Neuronal stem cell (in vitro differentiated cells): ENCODE measurements at regions not wholly inside any gene's neighbourhood (a gene's known extent, or its start where the extent isn't known, plus 50 kb on each side); places are given as distances from the start of the nearest gene placed in this dataset.

Experiments
- DNase-seq: peaks from one replicate; pipeline ENCODE4 v3.0.0-alpha.2; 2013; ENCODE audit warnings: low spot score
- H2AFZ ChIP-seq: one replicate; pipeline ENCODE4 v1.6.1; 2013; ENCODE audit warnings: mild to moderate bottlenecking, low read length, inconsistent platforms
- H2AK5ac ChIP-seq: 2 replicates; pipeline ENCODE4 v1.6.1; 2013; ENCODE audit warnings: low read depth, mild to moderate bottlenecking, inconsistent platforms, low read length, moderate library complexity, mixed read lengths
- H2BK120ac ChIP-seq: 2 replicates; pipeline ENCODE4 v1.6.1; 2013; ENCODE audit warnings: low read depth, mild to moderate bottlenecking, inconsistent platforms, low read length, moderate library complexity, mixed read lengths
- H2BK12ac ChIP-seq: one replicate; pipeline ENCODE4 v1.6.1; 2013; ENCODE audit warnings: low read length, inconsistent platforms
- H2BK15ac ChIP-seq: 2 replicates; pipeline ENCODE4 v1.6.1; 2013; ENCODE audit warnings: mild to moderate bottlenecking, low read length, inconsistent platforms, mixed read lengths
- H2BK5ac ChIP-seq: one replicate; pipeline ENCODE4 v1.6.1; 2013; ENCODE audit warnings: inconsistent platforms, mild to moderate bottlenecking, low read length, moderate library complexity
- H3K14ac ChIP-seq: one replicate; pipeline ENCODE4 v1.6.1; 2013; ENCODE audit warnings: low read length, inconsistent platforms
- H3K18ac ChIP-seq: 2 replicates; pipeline ENCODE4 v1.6.1; 2013; ENCODE audit warnings: low read length, inconsistent platforms
- H3K23ac ChIP-seq: 2 replicates; pipeline ENCODE4 v1.6.1; 2013; ENCODE audit warnings: low read depth, mild to moderate bottlenecking, mixed read lengths, low read length, inconsistent platforms; ENCODE audit not compliant: poor library complexity
- H3K27ac ChIP-seq: replicated peaks from 3 replicates; pipeline ENCODE4 v1.5.1; 2013; ENCODE audit warnings: low read length, inconsistent platforms
- H3K27me3 ChIP-seq, 3 experiments: 2 replicates each; pipeline ENCODE4 v1.6.1; 2013; ENCODE audit warnings: low read length in 3 of 3, mild to moderate bottlenecking in 2 of 3, inconsistent platforms in 1 of 3, low read depth in 1 of 3, mixed read lengths in 1 of 3, moderate library complexity in 1 of 3; ENCODE audit not compliant: control insufficient read depth in 3 of 3, insufficient read depth in 3 of 3
- H3K36me3 ChIP-seq, 2 donors: replicated peaks in 1 of 2; 2 replicates each; pipeline ENCODE4 v1.6.1; 2013; ENCODE audit warnings: low read length in 2 of 2; ENCODE audit not compliant: control insufficient read depth in 2 of 2, insufficient read depth in 2 of 2
- H3K4ac ChIP-seq: 2 replicates; pipeline ENCODE4 v1.6.1; 2013; ENCODE audit warnings: inconsistent platforms, mild to moderate bottlenecking, low read length, moderate library complexity
- H3K4me1 ChIP-seq, 2 donors: 1 replicate in 1 of 2; 2 replicates in 1 of 2; pipeline ENCODE4 v1.6.1; 2013; ENCODE audit warnings: low read length in 2 of 2, low read depth in 1 of 2; ENCODE audit not compliant: control insufficient read depth in 2 of 2, insufficient read depth in 1 of 2
- H3K4me2 ChIP-seq: one replicate; pipeline ENCODE4 v1.6.1; 2013; ENCODE audit warnings: mild to moderate bottlenecking, low read length, inconsistent platforms; ENCODE audit not compliant: insufficient read depth, poor library complexity, severe bottlenecking
- H3K4me3 ChIP-seq, 2 donors: 2 replicates each; pipeline ENCODE4 v1.5.1; 2013; ENCODE audit warnings: low read length in 2 of 2, mild to moderate bottlenecking in 2 of 2, inconsistent platforms in 1 of 2, moderate library complexity in 1 of 2
- H3K79me1 ChIP-seq: one replicate; pipeline ENCODE4 v1.6.1; 2013; ENCODE audit warnings: low read depth, mild to moderate bottlenecking, inconsistent platforms, low read length, moderate library complexity
- H3K9ac ChIP-seq: one replicate; pipeline ENCODE4 v1.6.1; 2013; ENCODE audit warnings: mild to moderate bottlenecking, low read depth, low read length, inconsistent platforms; ENCODE audit not compliant: poor library complexity
- H3K9me3 ChIP-seq, 2 donors: replicated peaks in 1 of 2; 2 replicates each; pipeline versions ENCODE3 to v1.6.1; 2013; ENCODE audit warnings: low read length in 2 of 2, mild to moderate bottlenecking in 2 of 2, inconsistent platforms in 1 of 2, low read depth in 1 of 2, mixed read lengths in 1 of 2, moderate library complexity in 1 of 2; ENCODE audit not compliant: control insufficient read depth in 2 of 2, insufficient read depth in 1 of 2
- H4K8ac ChIP-seq: one replicate; pipeline ENCODE4 v1.6.1; 2013; ENCODE audit warnings: low read depth, mild to moderate bottlenecking, inconsistent platforms, low read length, moderate library complexity
- H4K91ac ChIP-seq: one replicate; pipeline ENCODE4 v1.6.1; 2013; ENCODE audit warnings: low read length, low read depth, mild to moderate bottlenecking, inconsistent platforms; ENCODE audit not compliant: poor library complexity
- WGBS, 2 donors: extraction: QIAGEN DNeasy Blood & Tissue Kit; methylation state at CpG; one replicate each; pipeline ENCODE4 v1.1.7; 2013; ENCODE audit warnings: missing lambda C conversion rate in 2 of 2, mixed read lengths in 1 of 2; ENCODE audit not compliant: insufficient read length in 2 of 2, insufficient replicate concordance in 1 of 2; ENCODE audit errors: extremely low coverage in 2 of 2; 5-methylcytosine and 5-hydroxymethylcytosine counted together

DNA sequence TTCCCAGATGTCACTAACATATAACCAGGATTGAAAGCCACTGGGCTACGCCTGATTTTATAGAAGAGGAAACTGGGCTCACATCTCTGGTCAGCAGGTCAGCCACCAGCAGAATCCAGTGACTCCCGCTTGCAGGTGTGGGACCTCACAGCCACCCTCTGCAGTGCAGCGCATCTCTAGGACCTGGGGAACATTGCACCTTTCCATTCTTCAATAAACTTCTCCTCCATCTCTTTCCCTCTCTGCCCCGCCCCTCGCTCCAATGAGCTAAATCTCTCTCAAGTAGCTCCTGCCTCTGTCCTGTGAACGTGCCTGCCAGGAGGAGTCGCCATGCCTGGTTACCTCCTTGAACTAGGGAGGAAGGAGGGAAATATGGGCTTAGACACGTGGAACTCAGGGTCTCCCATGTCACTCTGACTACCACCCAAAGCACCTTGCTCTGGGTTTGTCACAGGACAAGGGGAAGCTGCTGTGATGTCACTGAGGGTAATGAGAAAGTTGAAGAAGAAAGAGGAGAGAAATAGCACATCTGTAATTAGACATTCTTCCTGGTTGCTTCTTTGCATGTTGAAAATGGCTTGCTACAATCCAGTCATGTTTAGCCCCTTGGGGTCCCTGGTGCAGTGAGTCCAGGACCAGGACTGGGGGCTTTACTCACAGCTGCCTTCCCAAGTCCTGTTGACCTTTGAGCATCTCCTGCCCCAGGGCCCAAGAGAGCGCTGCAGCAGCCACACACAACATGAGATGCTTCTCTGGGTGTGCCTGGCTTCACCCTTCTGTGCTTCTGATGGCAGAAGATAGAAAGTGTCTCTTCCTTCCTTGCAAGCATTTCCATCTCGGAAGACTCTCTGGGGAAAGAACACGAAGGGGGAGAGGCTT, 469.4 kb downstream of the PREX1 start:
- H3K27me3 ChIP-seq, result peaks cover 0 to 3% (median 0%) of the 10 kb centered on the region in 3 experiments
- no peak overlapping the region for H3K9ac ChIP-seq
- no peak overlapping the region for H3K23ac ChIP-seq
- no peaks in the 10 kb centered on the region for H3K79me1 ChIP-seq
- H2AFZ ChIP-seq, result no peak overlapping the region
- no peak overlapping the region for H2BK12ac ChIP-seq
- peaks cover 6% of the 10 kb centered on the region in 2 donors for H3K9me3 ChIP-seq
- no CpG with 5 or more reads among the region's 11 CpGs for WGBS, 2 donors
- no peak overlapping the region for H3K4ac ChIP-seq
- H4K8ac ChIP-seq, result no peak overlapping the region
- DNase-seq, result no peak
- no peak overlapping the region for H3K4me2 ChIP-seq
- H3K4me3 ChIP-seq, result no peak overlapping the region
- no peak overlapping the region for H2BK120ac ChIP-seq
- peaks cover 1 to 3% of the 10 kb centered on the region in 2 donors for H3K4me1 ChIP-seq
- H3K18ac ChIP-seq, result peak overlapping the region; percentile 6
- H3K36me3 ChIP-seq, result no peaks in the 10 kb centered on the region
- no peak overlapping the region for H3K27ac ChIP-seq
- H4K91ac ChIP-seq, result no peak overlapping the region
- H2BK5ac ChIP-seq, result no peak overlapping the region
- H3K14ac ChIP-seq, result no peak overlapping the region
- no peak overlapping the region for H2BK15ac ChIP-seq
- no peak overlapping the region for H2AK5ac ChIP-seq

DNA sequence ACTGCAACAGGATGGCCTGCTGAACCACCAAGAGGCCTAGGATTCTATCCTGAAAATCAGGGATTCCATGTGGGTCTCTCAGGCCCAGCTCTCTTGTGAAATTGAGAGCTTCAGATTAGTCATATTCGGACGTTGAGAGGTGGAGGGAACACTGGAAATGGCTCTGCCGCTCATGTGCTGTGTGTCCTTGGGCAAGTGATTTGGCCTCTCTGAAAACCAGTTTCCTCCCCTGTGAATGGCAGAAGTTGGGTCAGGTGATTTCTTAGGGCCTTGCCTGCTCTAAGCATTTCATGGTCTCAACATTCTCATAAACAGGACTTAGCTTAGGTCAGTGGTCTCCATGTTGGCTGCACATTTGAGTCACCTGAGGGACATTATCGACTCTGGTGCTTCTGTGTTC, 470.1 kb downstream of the PREX1 start:
- Histone ChIP-seq H3K18ac (no peak overlapping the region), H3K27ac (no peak overlapping the region), H2BK15ac (no peak overlapping the region), H3K27me3 (peaks cover 0 to 3% (median under 1%) of the 10 kb centered on the region in 3 experiments), H2AK5ac (no peak overlapping the region), H3K4me2 (no peak overlapping the region), H3K14ac (no peak overlapping the region), H4K91ac (no peak overlapping the region), H3K4me1 (peaks cover 1 to 3% of the 10 kb centered on the region in 2 donors), H3K4ac (no peak overlapping the region), H3K23ac (no peak overlapping the region), H4K8ac (no peak overlapping the region), H3K79me1 (no peaks in the 10 kb centered on the region), H3K36me3 (no peaks in the 10 kb centered on the region), H2BK12ac (no peak overlapping the region), H3K9ac (no peak overlapping the region), H3K9me3 (peaks cover 6% of the 10 kb centered on the region in 2 donors), H3K4me3 (no peak overlapping the region), H2AFZ (no peak overlapping the region), H2BK120ac (no peak overlapping the region), H2BK5ac (no peak overlapping the region)
- WGBS, 2 donors, result no CpG with 5 or more reads among the region's 4 CpGs
- no peak for DNase-seq

DNA sequence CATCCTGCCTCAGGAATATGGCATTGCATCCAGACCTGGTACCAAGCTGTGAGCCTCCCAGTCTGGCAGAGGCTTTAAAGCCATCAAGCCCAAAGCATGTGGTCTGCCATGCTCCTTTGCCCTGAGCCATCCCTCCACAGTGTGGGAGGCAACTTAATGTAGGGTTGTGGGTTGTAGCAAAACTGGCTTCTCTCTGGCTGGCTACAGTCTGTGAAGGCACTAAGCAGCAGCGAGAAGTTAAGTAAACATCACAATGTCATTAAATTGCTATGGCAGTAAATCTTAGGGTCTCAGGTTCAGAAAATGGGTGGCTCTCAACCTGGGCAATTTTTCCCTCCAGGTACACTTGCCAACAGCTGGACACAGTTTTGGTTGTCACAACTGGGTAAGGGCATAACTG, 472.9 kb downstream of the PREX1 start:
- Histone ChIP-seq H2AK5ac (no peak overlapping the region), H2AFZ (no peak overlapping the region), H3K23ac (no peak overlapping the region), H2BK15ac (no peak overlapping the region), H2BK120ac (no peak overlapping the region), H3K4me2 (no peak overlapping the region), H3K9me3 (peaks cover 6% of the 10 kb centered on the region in 2 donors), H3K36me3 (no peaks in the 10 kb centered on the region), H3K27me3 (peaks cover 0 to 2% (median 0%) of the 10 kb centered on the region in 3 experiments), H2BK5ac (no peak overlapping the region), H3K4me3 (no peak overlapping the region), H3K4ac (no peak overlapping the region), H2BK12ac (no peak overlapping the region), H3K79me1 (no peaks in the 10 kb centered on the region), H4K91ac (no peak overlapping the region), H4K8ac (no peak overlapping the region), H3K18ac (no peak overlapping the region), H3K4me1 (peaks cover 1 to 2% of the 10 kb centered on the region in 2 donors), H3K27ac (no peak overlapping the region), H3K9ac (no peak overlapping the region), H3K14ac (no peak overlapping the region)
- no CpG with 5 or more reads among the region's 1 CpG for WGBS, 2 donors
- DNase-seq, result no peak

DNA sequence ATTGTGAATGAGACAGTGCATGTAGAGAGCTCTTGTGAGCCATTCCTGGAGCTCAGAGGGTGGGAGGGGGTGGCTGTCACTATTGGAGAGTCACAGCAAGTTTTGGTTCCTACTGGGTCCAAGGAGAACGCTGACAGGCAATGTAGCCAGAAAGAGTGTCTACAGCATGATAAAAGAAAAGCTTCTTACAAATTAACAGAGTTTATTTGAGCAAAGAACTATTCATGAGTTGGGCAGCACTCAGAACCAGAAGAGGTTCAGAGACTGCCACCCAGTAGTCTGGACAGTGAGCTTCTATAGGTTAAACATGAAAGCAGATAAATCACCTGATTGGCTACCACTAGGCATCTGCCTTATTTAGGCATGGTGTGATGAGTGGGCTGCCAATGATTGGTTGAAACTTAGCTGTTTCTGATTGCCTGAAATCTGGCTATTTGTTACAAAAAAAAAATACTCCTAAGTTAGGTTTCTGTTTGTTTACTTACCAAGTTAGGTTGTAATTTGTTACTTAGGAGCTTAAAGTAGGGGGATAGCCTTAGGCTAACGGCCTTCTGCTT, 473.4 kb downstream of the PREX1 start:
- H3K9ac ChIP-seq, result no peak overlapping the region
- H3K36me3 ChIP-seq, result no peaks in the 10 kb centered on the region
- H2BK15ac ChIP-seq, result no peak overlapping the region
- no peak overlapping the region for H3K27ac ChIP-seq
- H3K18ac ChIP-seq, result no peak overlapping the region
- H3K4me3 ChIP-seq, result no peak overlapping the region
- no peak overlapping the region for H2AFZ ChIP-seq
- no peak overlapping the region for H4K8ac ChIP-seq
- H2AK5ac ChIP-seq, result peak overlapping the region; percentile 17
- H3K4me1 ChIP-seq, result peaks cover 1 to 2% of the 10 kb centered on the region in 2 donors
- no peak overlapping the region for H2BK12ac ChIP-seq
- no peak overlapping the region for H3K4ac ChIP-seq
- no peak overlapping the region for H3K14ac ChIP-seq
- peaks cover 0 to 2% (median 0%) of the 10 kb centered on the region in 3 experiments for H3K27me3 ChIP-seq
- no CpG with 5 or more reads among the region's 2 CpGs for WGBS, 2 donors
- H3K79me1 ChIP-seq, result no peaks in the 10 kb centered on the region
- H3K4me2 ChIP-seq, result no peak overlapping the region
- no peak overlapping the region for H3K23ac ChIP-seq
- no peak overlapping the region for H2BK5ac ChIP-seq
- peaks cover 6% of the 10 kb centered on the region in 2 donors for H3K9me3 ChIP-seq
- DNase-seq, result no peak
- no peak overlapping the region for H2BK120ac ChIP-seq
- no peak overlapping the region for H4K91ac ChIP-seq
